Trophoblast cell (in vitro differentiated cells and primary cell): ENCODE measurements at regions not wholly inside any gene's neighbourhood (a gene's known extent, or its start where the extent isn't known, plus 50 kb on each side); places are given as distances from the start of the nearest gene placed in this dataset.
A peak's percentile ranks its signal among the peaks of the same experiment; 100 is the strongest.

Experiments
- DNase-seq, 2 donors: peaks; one replicate each; pipeline ENCODE4 v3.0.0-alpha.2; 2016
- H2AFZ ChIP-seq: 2 replicates; pipeline ENCODE4 v1.6.1; 2013; ENCODE audit warnings: low read length, moderate library complexity, mild to moderate bottlenecking; ENCODE audit not compliant: insufficient read depth, poor library complexity
- H2AK5ac ChIP-seq: 2 replicates; pipeline ENCODE4 v1.6.1; 2013; ENCODE audit warnings: mild to moderate bottlenecking, low read length
- H2BK120ac ChIP-seq: 2 replicates; pipeline ENCODE4 v1.6.1; 2013; ENCODE audit warnings: low read length, mild to moderate bottlenecking, moderate library complexity; ENCODE audit not compliant: insufficient read depth, poor library complexity
- H2BK12ac ChIP-seq: 2 replicates; pipeline ENCODE4 v1.6.1; 2013; ENCODE audit warnings: mild to moderate bottlenecking, low read length, moderate library complexity
- H2BK5ac ChIP-seq: 2 replicates; pipeline ENCODE4 v1.6.1; 2013; ENCODE audit warnings: low read length, low read depth, moderate library complexity, mild to moderate bottlenecking; ENCODE audit not compliant: poor library complexity
- H3K14ac ChIP-seq: 2 replicates; pipeline ENCODE4 v1.6.1; 2013; ENCODE audit warnings: mild to moderate bottlenecking, low read length
- H3K18ac ChIP-seq: 2 replicates; pipeline ENCODE4 v1.6.1; 2013; ENCODE audit warnings: mild to moderate bottlenecking, low read length
- H3K23ac ChIP-seq: 2 replicates; pipeline ENCODE4 v1.6.1; 2013; ENCODE audit warnings: low read length
- H3K27ac ChIP-seq: 2 replicates; pipeline ENCODE4 v1.5.1; 2013; ENCODE audit warnings: low read depth, mild to moderate bottlenecking, inconsistent platforms, low read length, moderate library complexity
- H3K27me3 ChIP-seq: 2 replicates; pipeline ENCODE4 v1.6.1; 2013; ENCODE audit warnings: inconsistent platforms, mild to moderate bottlenecking, low read length, moderate library complexity; ENCODE audit not compliant: insufficient read depth
- H3K36me3 ChIP-seq, 2 experiments: 1 replicate in 1 of 2; 2 replicates in 1 of 2; pipeline ENCODE4 v1.6.1; 2013; ENCODE audit warnings: low read length in 2 of 2, mild to moderate bottlenecking in 2 of 2, moderate library complexity in 1 of 2; ENCODE audit not compliant: insufficient read depth in 2 of 2, control insufficient read depth in 1 of 2
- H3K4ac ChIP-seq: 2 replicates; pipeline ENCODE4 v1.6.1; 2013; ENCODE audit warnings: low read depth, mild to moderate bottlenecking, low read length, moderate library complexity
- H3K4me1 ChIP-seq, 2 experiments: 1 replicate in 1 of 2; 2 replicates in 1 of 2; pipeline ENCODE4 v1.6.1; 2013; ENCODE audit warnings: low read length in 2 of 2, mild to moderate bottlenecking in 2 of 2, moderate library complexity in 1 of 2; ENCODE audit not compliant: insufficient read depth in 2 of 2, control insufficient read depth in 1 of 2
- H3K4me2 ChIP-seq: 2 replicates; pipeline ENCODE4 v1.6.1; 2013; ENCODE audit warnings: inconsistent platforms, mild to moderate bottlenecking, low read length, moderate library complexity
- H3K4me3 ChIP-seq: 2 replicates; pipeline ENCODE4 v1.5.1; 2013; ENCODE audit warnings: mild to moderate bottlenecking, low read depth, low read length, inconsistent platforms
- H3K79me1 ChIP-seq: one replicate; pipeline ENCODE4 v1.6.1; 2013; ENCODE audit warnings: low read length
- H3K79me2 ChIP-seq: 2 replicates; pipeline ENCODE4 v1.6.1; 2013; ENCODE audit warnings: low read length, mild to moderate bottlenecking; ENCODE audit not compliant: control insufficient read depth, insufficient read depth, poor library complexity
- H3K9ac ChIP-seq: 2 replicates; pipeline ENCODE4 v1.6.1; 2013; ENCODE audit warnings: mild to moderate bottlenecking, low read length
- H3K9me3 ChIP-seq: 2 replicates; pipeline ENCODE4 v1.6.1; 2013; ENCODE audit warnings: low read depth, mild to moderate bottlenecking, control low read depth, inconsistent platforms, low read length; ENCODE audit not compliant: insufficient read depth
- H4K12ac ChIP-seq: 2 replicates; pipeline ENCODE4 v1.6.1; 2013; ENCODE audit warnings: low read depth, mild to moderate bottlenecking, low read length, moderate library complexity
- H4K8ac ChIP-seq: 2 replicates; pipeline ENCODE4 v1.6.1; 2013; ENCODE audit warnings: low read depth, mild to moderate bottlenecking, low read length, moderate library complexity
- H4K91ac ChIP-seq: one replicate; pipeline ENCODE4 v1.6.1; 2013; ENCODE audit warnings: low read depth, mild to moderate bottlenecking, low read length, moderate library complexity
- WGBS: extraction: QIAGEN DNeasy Blood & Tissue Kit; methylation state at CpG from one replicate; pipeline ENCODE4 v1.1.7; 2013; ENCODE audit warnings: missing lambda C conversion rate; ENCODE audit not compliant: insufficient read length, insufficient coverage; ENCODE audit errors: extremely low coverage; 5-methylcytosine and 5-hydroxymethylcytosine counted together

DNA sequence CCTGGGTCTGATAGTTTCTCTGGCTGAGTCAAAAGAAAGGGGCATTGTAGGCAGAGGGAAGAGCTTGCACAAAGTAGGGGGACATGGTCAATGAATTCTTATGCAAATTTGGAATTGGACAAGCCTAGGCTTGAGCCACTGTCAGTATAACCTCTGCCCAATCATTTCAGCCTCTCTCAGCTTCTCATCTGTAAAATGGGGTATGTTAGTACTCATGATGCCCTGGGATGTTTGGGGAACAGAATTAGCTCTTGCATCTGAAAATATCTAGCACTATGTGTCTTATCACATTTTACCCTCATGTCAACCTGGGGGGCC is 148.6 kb downstream of the DHX35 start:
- no peaks in the 10 kb centered on the region for H3K79me2 ChIP-seq
- no peak overlapping the region for H4K12ac ChIP-seq
- H3K4me3 ChIP-seq, result no peak overlapping the region
- H3K23ac ChIP-seq, result no peak overlapping the region
- no peak overlapping the region for H2AFZ ChIP-seq
- no peak overlapping the region for H3K9ac ChIP-seq
- H3K4ac ChIP-seq, result no peak overlapping the region
- no peaks in the 10 kb centered on the region for H3K9me3 ChIP-seq
- DNase-seq, result no peak
- H4K91ac ChIP-seq, result no peak overlapping the region
- H3K79me1 ChIP-seq, result no peaks in the 10 kb centered on the region
- no peaks in the 10 kb centered on the region for H3K36me3 ChIP-seq
- H2BK5ac ChIP-seq, result no peak overlapping the region
- no peaks in the 10 kb centered on the region for H3K27me3 ChIP-seq
- no peak overlapping the region for H2BK12ac ChIP-seq
- no peak overlapping the region for H3K27ac ChIP-seq
- H2BK120ac ChIP-seq, result no peak overlapping the region
- no peak overlapping the region for H3K4me2 ChIP-seq
- H3K18ac ChIP-seq, result no peak overlapping the region
- no peak overlapping the region for H4K8ac ChIP-seq
- no peaks in the 10 kb centered on the region for H3K4me1 ChIP-seq
- H3K14ac ChIP-seq, result no peak overlapping the region
- no peak overlapping the region for H2AK5ac ChIP-seq

DNA sequence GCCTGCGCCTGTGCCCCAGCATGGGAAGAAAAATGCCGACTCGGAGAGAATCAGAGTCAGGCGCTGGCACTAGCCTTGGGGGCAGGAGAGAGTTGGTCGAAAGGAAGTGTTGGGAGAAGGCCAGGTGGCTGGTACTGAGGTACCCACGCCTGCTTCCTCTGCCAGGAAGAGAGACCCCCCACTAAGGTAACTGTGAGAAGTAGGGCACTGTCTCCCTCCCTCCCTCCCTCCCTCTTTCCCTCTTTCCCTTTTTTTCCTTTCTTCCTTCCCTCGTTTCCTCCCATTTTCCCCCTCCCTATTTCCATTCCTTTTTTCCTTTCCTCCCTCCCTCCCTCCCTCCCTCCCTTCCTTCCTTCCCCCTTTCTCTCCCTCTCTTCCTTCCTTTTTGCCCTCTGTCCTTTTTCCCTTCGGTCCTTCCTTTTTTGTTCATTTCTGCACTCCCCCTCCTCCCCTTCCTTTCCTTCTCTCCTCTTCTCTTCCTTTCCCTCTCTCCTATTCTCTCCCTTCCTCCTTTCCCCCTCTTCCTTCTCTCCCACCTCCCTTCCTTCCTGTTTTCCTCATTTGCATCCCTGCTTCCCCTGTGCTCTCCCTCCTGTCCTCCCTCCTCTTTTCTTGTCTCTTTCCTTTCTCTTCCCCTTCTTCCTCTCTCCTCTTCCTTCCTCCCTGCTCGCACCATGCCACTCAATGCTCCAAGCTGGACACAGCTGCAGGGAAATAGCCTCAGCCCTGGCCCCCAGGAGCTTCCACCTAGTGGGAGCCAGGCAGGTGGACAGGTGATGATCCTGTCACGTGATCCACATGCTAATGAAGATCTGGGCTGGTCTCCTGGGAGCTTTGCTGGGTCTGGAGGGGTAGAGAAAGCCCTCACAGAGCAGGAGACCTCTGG is 148.0 kb downstream of the DHX35 start:
- no peak overlapping the region for H2BK5ac ChIP-seq
- no peaks in the 10 kb centered on the region for H3K79me1 ChIP-seq
- H2BK120ac ChIP-seq, result no peak overlapping the region
- no peak overlapping the region for H3K23ac ChIP-seq
- H2BK12ac ChIP-seq, result no peak overlapping the region
- no peak overlapping the region for H2AFZ ChIP-seq
- H4K8ac ChIP-seq, result no peak overlapping the region
- H3K27ac ChIP-seq, result no peak overlapping the region
- no peaks in the 10 kb centered on the region for H3K9me3 ChIP-seq
- no peak overlapping the region for H3K18ac ChIP-seq
- no peak overlapping the region for H3K4me3 ChIP-seq
- H3K4me1 ChIP-seq, result no peaks in the 10 kb centered on the region
- H3K4me2 ChIP-seq, result no peak overlapping the region
- no peak overlapping the region for H4K91ac ChIP-seq
- WGBS, result 92% methylated on average over 1 of the region's 10 CpGs
- no peaks in the 10 kb centered on the region for H3K79me2 ChIP-seq
- no peaks in the 10 kb centered on the region for H3K27me3 ChIP-seq
- no peak overlapping the region for H4K12ac ChIP-seq
- no peaks in the 10 kb centered on the region for H3K36me3 ChIP-seq
- no peak for DNase-seq
- no peak overlapping the region for H3K14ac ChIP-seq
- no peak overlapping the region for H2AK5ac ChIP-seq
- no peak overlapping the region for H3K4ac ChIP-seq
- H3K9ac ChIP-seq, result no peak overlapping the region

DNA sequence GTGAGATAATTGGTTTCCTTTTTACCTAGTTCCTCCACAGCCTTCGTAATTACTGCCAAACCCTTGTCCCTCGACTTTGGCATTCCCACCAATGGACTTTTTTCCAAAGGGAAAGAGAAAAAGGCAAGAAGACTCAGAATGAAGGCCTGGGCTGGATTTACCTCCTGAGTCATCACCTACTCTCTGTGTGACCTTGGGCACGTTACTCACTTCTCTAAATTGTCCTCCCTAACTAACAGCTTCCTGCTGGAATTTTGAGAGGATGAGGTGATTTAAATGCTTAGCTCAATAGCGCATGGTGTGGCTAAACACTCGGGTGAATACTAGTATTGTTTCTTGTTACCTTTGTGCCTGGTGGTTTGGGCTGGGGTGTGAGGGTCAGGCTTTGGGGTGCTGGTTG is 146.6 kb downstream of the DHX35 start:
- Histone ChIP-seq H3K4me2 (no peak overlapping the region), H3K4ac (no peak overlapping the region), H3K36me3 (no peaks in the 10 kb centered on the region), H3K27ac (no peak overlapping the region), H2AFZ (no peak overlapping the region), H3K4me3 (no peak overlapping the region), H3K23ac (no peak overlapping the region), H4K12ac (no peak overlapping the region), H3K9ac (no peak overlapping the region), H2BK5ac (no peak overlapping the region), H2BK120ac (no peak overlapping the region), H3K79me1 (no peaks in the 10 kb centered on the region), H3K9me3 (no peaks in the 10 kb centered on the region), H3K79me2 (no peaks in the 10 kb centered on the region), H3K18ac (no peak overlapping the region), H3K4me1 (no peaks in the 10 kb centered on the region), H2AK5ac (no peak overlapping the region), H3K27me3 (no peaks in the 10 kb centered on the region), H4K91ac (no peak overlapping the region), H4K8ac (no peak overlapping the region), H3K14ac (no peak overlapping the region), H2BK12ac (no peak overlapping the region)
- DNase-seq, result peak in 1 of 2 donors; percentile 4
- no CpG with 5 or more reads among the region's 5 CpGs for WGBS

DNA sequence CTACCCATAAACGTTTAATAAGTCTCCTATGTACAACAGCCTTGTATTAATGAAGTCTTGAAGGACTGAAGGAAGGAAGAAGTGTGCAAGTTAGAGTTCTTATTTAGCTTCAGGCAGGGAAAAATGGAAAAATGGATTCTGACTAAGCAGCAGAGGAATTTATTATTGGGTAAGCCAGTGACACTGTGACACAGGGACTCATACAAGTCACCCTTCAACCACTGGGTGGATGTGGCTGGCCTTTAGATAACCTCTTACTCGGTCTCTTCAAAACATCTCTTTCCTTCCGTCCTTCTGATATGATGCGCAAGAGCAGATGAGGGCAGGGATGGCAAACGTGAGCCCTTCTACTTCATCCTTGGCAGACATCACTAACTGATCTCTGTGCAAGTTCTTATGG is 145.6 kb downstream of the DHX35 start:
- Histone ChIP-seq H3K4me2 (no peak overlapping the region), H2BK5ac (no peak overlapping the region), H4K8ac (no peak overlapping the region), H4K12ac (no peak overlapping the region), H3K9ac (no peak overlapping the region), H2BK12ac (no peak overlapping the region), H2BK120ac (no peak overlapping the region), H3K27ac (no peak overlapping the region), H2AFZ (no peak overlapping the region), H3K36me3 (no peaks in the 10 kb centered on the region), H4K91ac (no peak overlapping the region), H3K79me2 (no peaks in the 10 kb centered on the region), H3K4ac (no peak overlapping the region), H3K9me3 (peaks cover 2% of the 10 kb centered on the region), H2AK5ac (no peak overlapping the region), H3K18ac (no peak overlapping the region), H3K14ac (no peak overlapping the region), H3K4me1 (no peaks in the 10 kb centered on the region), H3K79me1 (no peaks in the 10 kb centered on the region), H3K27me3 (no peaks in the 10 kb centered on the region), H3K23ac (no peak overlapping the region), H3K4me3 (no peak overlapping the region)
- DNase-seq, result peak; percentile 61 to 83
- no CpG with 5 or more reads among the region's 5 CpGs for WGBS
